GM18502 (cell line): ENCODE measurements at regions not wholly inside any gene's neighbourhood (a gene's known extent, or its start where the extent isn't known, plus 50 kb on each side); places are given as distances from the start of the nearest gene placed in this dataset.
"Not testable (repeated sequence)": the region's sequence is repeated elsewhere in the genome, so short reads cannot be mapped to it uniquely, and the experiment has no call there.

ENCODE experiments used
- ATAC-seq: cut with Tn5 transposase; IDR thresholded peaks from one replicate; pipeline ENCODE4 v1.9.1; 2021; ENCODE audit warnings: mild to moderate bottlenecking; ENCODE audit not compliant: unreplicated experiment, poor library complexity

DNA sequence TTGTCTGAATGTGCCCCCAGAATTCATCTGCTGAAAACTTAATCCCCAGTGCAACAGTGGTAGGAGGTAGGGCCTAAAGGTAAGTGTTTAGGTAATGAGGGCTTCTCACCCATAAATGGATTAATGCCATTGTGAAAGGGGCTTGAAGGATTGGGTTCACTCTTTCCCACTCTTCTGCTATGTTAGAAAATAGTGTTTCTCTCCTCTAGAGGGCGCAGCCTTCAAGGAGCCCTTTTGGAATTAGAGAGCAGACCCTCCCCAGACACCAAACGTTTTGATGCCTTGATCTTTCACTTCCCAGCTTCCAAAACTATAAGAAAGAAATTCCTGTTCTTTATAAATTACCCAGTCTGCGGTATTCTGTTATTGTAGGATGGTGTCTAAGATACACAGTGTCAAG is 706.4 kb downstream of the SMARCA1 start:
- ATAC-seq = no peak

DNA sequence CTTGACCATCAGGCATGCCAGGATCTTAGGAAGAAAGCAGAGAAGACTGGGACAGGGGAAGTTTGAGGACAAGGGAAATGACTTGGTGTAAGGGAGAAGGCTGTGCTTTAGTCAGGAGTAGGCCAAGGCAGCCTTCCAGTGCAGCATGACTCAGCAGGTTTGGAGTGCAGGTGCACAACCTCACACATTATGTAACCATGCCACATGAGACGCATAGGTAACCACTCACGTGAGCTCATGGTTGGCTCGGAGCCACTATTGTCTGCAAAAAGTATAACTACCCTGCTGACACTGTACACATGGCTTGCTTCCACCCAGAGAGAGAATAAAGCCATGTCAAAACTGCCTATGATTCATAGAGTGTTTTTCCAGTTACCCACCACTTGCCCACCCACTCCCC is 715.9 kb downstream of the SMARCA1 start:
- ATAC-seq = no peak

DNA sequence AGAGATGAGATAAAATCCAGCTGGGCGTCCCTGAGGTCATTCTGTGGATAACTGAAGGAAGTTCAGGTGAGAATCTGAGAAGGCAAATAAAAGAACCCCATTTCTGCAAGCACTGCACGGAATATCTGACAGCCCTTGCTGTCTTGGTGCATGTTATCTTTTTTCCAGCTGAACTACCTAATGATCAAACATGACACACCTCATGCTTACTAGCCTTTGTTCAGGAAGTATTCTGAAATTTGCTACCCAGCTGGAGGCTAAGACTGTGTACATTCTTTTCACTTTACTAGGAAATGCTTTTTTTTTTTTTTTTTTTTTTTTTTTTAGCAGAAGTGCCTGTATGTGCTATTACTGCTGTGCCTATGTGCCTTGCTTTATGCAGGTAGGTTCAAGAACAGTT is 718.1 kb downstream of the SMARCA1 start:
- ATAC-seq = no peak

DNA sequence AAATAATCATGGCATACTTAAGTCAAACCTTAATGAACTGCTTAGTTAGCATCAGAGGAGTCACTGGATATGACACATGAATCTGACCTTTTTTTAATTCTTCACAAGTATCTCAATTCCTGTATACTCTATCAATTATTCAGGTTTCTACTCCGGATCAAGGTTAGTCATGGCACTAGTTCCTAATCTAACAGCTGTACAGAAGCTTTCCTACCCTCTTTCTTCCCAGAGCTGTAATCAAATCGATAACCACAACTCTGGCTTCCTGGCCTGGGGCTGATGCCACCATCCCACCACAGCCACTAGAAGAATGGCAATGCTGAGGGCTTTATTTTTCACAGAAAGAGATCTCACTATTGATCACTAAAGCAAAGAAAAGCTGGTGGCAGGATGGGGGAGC is 718.5 kb downstream of the SMARCA1 start:
- no peak for ATAC-seq

DNA sequence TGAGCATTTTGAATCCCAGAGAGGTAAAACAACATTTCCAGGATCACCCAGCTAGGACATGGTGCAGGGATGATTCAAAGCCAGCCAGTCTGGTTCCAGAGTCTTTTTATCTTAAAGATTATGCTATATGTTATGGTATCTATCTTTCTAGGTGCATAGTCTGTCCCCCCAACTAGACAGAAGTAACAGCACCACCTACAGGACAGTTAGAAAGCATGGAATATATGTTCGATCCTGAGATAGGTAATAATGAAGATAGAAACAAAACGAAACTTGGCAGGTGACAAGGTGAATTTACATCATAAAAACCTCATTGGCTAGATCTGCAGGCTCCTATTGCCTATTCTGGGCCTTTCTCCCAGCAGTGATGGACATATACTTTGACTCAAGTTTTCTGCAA is 723.2 kb downstream of the SMARCA1 start:
- no peak for ATAC-seq

DNA sequence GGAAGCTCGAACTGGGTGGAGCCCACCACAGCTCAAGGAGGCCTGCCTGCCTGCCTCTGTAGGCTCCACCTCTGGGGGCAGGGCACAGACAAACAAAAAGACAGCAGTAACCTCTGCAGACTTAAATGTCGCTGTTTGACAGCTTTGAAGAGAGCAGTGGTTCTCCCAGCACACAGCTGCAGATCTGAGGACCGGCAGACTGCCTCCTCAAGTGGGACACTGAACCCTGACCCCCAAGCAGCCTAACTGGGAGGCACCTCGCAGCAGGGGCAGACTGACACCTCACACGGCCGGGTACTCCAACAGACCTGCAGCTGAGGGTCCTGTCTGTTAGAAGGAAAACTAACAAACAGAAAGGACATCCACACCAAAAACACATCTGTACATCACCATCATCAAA is 730.9 kb upstream of the ACTRT1 start:
- not testable (repeated sequence) for ATAC-seq

DNA sequence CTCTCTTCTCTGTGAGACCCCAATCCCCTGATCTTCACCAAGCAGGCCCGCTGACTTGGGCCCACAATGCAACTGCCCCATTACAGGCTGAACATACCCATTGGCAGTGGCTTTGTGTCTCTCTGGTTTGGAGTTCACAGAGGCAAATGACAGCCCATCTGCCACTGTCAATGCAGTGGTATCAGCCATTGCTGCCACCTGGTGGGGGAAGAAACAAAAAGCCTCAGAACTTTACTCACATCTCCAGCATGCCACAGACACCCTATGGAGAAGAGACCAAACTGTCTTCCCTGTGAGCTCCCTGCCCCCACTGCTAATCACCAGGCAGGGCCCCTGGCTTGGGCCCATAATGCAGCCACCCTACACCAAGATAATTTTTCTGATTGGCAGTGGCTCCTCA is 729.3 kb upstream of the ACTRT1 start:
- peak; percentile 50 for ATAC-seq

DNA sequence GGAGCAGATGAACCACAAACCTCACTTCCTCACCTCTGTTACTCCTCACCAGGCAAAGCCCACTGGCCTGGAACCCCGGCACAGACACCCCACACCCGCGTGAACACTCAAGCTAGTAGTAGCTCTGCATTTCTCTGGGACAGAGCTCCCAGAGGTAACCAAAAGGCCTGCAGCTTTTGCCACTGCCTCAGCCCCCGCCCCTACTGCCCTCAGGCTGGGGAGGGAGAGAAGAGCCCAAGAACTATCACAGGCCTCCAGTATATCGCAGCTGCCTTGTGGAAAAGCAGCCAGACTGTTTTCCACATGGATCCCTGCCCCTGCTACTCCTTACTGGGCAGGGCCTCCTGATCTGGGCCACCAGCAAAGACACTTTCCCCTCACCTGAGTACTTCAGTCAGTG is 728.7 kb upstream of the ACTRT1 start:
- ATAC-seq = no peak

DNA sequence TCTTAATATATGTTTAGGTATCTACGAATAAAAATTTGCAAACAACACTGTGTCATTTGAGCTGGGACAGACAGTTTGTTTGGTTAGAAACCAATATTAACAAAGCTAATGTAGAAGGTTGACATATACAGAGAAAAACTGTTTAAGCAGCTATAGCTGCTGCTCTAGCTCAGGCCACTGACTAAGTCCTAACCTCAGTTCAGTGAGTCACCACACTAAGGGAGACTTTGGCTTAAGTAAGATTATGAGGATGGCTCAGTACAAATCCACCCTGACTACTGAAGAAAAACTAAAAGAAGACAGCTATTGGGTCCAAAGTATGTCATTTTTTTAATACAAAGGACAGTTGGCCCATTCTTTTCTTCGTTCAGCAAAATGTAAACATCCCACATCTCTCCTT is 717.3 kb upstream of the ACTRT1 start:
- no peak for ATAC-seq

DNA sequence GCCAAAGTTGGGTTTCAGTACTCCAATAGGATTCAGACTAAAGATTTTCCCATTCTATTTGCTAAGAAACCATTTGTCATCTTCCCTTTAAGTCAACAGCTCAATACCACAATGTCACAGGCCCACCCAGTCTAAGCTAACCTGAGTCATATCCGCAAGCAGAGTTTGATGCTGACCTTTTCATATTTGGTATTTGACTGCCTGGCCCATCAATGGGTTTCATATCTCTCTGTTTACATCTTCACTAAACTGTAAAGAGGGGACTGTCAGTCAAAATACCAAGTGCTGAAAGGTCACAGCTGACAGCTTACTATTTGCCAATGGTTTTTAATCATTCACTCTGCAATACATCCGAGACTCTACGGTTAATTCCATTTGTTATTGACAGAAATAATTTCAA is 707.5 kb upstream of the ACTRT1 start:
- ATAC-seq = no peak

DNA sequence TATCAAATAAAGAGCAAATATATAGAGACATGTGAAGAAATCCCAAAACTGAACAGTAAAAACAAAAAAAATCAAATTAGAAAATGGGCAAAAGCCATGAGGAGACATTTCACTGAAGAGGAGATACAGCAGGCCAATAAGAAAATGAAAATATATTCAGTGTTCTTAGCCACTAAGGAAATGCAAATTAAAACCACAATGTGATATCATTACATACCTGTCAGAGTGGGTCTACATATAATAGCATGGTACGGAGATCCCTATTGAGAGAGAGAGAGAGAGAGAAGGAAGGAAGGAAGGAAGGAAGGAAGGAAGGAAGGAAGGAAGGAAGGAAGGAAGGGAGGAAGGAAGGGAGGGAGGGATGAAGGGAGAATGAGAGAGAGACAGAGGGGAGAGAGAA is 707.0 kb upstream of the ACTRT1 start:
- no peak for ATAC-seq

DNA sequence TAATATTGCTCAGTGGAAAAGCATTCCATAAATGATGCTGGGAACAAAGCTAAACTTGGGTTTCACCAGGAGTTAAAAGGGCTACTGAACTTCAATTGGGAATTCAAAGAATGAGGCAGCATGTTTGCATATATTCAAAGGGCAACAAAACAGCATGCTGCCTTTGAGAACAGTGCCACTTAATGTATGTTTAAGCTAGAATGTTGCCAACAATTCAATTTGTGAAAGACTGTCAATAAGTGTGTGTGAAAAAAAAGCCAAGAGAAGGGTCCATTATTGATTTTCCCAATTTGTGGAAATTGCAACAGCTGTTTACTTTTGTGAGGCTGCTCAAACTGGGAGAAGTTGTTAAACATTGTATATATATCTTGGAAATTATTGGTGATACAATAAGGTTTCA is 701.9 kb upstream of the ACTRT1 start:
- no peak for ATAC-seq

DNA sequence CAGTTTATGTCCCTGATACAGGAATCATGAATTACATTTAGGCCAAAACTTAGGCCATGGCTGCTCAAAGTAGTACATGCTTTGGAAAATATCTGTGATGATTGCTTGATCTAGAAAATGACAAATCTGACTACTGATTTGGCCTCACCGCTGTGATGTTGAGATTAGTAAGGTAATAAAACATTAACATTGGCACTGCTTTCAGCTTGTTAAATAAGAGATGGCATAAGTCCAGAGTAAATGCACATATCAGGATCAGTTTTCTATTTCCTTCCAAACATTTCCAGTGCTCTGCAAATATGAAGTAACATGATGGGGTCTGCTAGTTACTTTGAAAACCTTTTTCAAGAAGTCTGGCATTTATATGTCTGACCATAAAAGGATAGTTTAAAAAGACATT is 687.3 kb upstream of the ACTRT1 start:
- ATAC-seq = no peak

DNA sequence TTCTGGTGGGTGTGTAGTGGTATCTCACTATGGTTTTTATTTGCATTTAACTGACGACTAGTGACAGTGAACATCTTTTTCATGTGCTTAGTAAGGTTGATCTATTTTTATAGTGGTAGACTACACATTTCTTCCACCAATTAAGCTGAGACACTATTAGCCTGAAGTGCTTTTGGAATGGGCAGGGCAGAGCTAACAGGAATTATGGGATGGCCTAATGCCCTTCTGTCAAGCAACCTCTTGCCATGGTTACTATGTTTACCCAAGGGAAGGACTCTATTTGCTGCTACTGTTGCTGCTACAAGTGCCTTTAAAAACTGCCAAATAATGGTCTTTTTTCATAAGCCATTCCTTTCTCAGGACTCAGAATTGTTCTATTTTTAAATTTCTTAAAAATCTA is 676.7 kb upstream of the ACTRT1 start:
- ATAC-seq = no peak

DNA sequence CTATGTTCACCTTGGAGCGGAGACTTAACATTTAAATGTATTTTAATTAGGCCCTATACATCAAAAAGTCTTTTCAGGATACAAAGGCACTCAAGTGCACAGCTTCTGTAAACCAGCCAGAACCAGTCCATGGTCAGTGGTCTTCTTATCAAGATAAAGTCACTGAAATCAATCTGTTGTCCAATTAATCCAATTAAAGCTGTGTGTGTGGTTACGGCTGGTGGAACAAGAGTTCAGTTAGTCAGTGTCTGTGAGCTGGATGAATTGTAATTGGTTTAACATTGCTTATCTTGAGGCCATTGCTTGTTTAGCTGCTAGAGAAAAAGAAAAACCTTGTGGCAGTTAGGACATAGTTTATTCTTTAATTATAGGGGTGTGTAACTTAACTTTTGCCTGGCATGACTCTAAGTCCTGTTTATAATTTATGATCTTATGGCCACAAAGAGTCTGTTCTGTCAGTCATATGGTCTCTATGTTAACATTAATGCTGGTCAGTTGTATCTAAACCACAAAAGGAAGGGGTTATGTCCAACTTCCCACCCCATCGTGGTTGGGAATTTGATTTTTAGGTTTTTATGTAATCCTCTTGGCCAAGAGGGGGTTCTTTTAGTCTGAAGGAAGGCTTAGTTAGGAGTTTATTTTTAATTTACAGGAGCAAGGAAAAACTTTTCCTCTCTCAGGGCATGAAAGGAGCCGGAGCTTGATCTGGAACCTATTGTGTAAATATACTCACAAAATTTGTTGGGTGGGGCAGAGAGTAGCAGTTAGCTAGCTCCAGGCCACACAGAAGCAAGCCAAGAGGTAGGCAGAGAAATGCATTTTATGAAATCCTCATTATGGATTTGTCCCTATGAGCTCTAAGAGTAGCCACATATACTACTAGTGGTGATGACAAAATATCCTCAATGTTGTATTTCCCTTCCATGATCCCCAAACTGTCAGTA is 665.7 kb upstream of the ACTRT1 start:
- ATAC-seq = no peak

DNA sequence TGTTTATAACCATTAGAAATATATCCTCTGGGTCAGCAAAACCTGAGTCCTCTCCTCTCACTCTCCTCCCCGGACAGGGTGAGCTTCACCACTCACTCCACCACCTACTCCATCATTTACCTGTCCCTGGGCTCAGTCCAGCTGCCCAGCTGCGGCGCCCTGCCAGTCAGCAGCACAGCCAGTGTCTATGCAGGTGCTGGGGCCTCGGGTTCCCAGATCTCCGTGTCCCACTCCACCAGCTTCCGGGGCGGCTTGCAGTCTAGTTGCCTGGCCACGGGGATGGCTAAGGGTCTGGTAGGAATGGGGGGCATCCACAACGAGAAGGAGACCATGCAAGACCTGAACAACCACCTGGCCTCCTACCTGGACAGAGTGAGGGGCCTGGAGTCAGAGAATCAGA is 662.2 kb upstream of the ACTRT1 start:
- ATAC-seq = no peak

DNA sequence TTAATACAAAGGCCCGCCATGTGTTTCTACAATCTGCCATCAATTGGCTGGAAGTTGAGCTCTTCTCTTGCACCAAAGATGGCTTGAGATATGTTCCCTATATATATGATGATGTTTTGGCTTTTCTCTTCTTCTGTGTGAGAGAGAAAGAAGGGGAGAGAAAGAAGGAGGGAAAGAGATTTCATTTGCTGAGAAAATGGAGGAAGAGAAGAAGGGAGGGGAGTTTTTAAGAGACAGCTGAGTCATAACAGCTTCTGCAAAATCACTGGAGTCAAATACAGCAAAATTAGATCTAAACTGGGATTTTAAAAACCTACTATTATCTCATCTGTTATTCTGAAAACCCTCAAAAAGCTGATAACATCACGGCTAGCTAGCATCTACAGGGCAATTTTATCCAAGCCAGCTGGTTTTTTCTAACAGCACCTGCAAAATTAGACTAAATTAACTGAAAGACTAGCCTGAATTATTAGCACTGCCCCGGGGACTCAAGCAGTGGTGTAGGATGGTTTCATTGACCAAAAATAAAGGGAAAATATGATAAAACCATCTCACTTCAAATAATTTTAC is 647.6 kb upstream of the ACTRT1 start:
- ATAC-seq = no peak

DNA sequence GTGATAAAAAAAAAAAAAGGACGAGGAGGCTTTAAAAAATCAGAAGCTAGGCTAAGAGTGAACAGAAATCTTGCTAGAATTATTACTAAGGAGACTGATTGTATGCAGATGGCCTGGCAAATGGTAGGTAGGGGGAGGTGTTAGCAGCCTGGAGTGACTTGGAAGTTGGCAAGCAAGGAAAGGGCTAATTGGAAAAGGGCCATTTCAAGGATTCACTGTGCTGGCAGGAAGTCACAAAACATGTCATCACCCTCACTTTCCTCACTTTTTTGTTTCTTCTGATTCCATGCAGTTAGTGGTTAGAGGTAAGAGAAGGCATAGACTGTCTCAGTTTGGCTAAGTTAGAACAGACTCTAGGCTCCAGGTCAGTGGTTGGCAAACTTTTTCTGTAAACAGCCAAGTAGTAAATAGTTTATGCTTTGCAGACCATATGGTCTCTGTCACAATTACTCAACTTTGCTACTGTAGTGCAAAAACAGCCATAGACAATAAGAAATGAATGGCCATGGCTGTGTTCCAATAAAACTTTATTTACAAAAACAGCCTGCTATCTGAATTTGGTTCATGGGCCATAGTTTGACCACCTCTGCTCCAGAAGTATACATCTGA is 646.5 kb upstream of the ACTRT1 start:
- ATAC-seq = no peak

DNA sequence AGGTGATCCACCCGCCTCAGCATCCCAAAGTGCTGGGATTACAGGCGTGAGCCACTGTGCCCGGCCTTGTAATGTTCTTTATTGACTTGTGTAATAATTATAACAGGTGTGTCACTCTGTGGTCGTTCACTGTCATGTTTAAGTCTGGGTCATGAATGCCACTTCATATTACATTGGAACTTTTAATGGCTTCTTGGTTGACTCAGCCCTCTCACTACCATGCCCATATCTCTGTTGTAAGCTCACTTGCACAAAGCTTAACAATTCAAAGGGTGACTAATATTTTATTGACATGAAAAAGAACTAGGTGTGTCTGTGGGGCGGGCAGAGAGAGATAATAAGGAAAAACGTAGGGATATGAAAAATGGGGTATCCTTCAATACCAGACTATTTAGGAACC is 639.7 kb upstream of the ACTRT1 start:
- no peak for ATAC-seq

DNA sequence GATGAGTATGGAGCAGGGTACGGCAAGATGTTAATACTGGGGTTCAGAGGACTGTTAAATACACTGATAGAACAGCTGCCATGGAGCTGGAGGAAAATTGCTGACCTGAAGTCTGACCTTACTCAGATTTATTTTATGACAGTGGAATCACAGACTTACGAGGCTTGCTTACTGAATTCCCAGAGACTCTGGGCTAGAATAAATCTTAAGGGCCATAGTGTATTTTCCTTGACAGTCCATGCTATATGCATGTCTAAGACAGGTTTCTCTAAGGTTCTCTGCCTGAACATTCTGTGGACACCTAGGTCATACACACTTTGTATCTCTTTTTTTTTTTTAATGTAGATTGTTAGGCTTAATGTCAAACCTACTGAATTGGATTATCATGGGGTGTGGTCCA is 633.2 kb upstream of the ACTRT1 start:
- no peak for ATAC-seq

DNA sequence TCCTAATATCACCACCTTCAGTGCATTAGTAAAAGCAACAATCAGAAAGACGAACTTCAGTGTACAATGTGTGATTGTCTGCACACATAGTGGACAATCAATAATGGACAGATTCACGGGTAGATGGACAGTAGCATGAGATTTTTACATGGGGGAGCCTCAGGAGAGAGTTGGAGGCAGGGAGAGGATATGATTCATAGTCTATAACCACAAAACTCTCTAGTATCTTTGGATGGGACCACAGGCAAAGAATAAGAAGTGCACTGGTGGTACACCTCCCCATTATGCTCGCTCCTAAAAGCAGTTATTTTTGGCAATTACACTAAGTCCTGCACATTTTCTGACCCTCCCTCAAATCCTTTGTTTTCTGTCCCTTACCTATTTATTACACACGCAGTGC is 624.4 kb upstream of the ACTRT1 start:
- no peak for ATAC-seq
